ENCODE measurements at regions not wholly inside any gene's neighbourhood (a gene's known extent, or its start where the extent isn't known, plus 50 kb on each side); places are given as distances from the start of the nearest gene placed in this dataset.
"Not testable (repeated sequence)": the region's sequence is repeated elsewhere in the genome, so short reads cannot be mapped to it uniquely, and the experiment has no call there.

DNA sequence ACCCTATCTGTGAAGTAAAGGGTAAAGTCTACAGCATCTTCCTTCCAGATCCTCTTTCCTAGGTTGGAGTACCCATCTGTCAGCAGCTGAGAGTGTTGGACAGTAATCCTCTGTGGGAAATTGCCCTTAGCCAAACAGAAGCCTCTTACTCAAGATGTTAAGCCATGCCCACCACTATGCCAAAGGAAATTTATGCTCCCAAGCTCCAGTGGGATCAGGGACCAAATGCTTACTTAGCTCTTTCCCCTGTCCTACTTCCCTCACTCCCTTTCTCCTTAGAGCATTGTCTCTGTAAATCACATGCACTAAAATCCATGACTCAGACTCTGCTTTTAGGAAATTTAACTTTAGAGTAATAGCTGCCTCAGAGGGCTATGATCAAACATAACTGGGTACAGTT lies 254.0 kb downstream of the BRINP2 start:
- no peak for DNase-seq (ENCODE audit: low read depth)
- no peak for TF ChIP-seq POLR2A (IDR thresholded peaks at IDR 0.05; ENCODE audit: extremely low read depth, insufficient read length)
- TF ChIP-seq MYC (IDR thresholded peaks at IDR 0.05; ENCODE audit: low read depth, low read length), result no peak
- TF ChIP-seq, protein P1, sequence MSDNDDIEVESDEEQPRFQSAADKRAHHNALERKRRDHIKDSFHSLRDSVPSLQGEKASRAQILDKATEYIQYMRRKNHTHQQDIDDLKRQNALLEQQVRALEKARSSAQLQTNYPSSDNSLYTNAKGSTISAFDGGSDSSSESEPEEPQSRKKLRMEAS (IDR thresholded peaks at IDR 0.05; ENCODE audit: low read depth, low read length), result no peak
- TF ChIP-seq, protein P2, sequence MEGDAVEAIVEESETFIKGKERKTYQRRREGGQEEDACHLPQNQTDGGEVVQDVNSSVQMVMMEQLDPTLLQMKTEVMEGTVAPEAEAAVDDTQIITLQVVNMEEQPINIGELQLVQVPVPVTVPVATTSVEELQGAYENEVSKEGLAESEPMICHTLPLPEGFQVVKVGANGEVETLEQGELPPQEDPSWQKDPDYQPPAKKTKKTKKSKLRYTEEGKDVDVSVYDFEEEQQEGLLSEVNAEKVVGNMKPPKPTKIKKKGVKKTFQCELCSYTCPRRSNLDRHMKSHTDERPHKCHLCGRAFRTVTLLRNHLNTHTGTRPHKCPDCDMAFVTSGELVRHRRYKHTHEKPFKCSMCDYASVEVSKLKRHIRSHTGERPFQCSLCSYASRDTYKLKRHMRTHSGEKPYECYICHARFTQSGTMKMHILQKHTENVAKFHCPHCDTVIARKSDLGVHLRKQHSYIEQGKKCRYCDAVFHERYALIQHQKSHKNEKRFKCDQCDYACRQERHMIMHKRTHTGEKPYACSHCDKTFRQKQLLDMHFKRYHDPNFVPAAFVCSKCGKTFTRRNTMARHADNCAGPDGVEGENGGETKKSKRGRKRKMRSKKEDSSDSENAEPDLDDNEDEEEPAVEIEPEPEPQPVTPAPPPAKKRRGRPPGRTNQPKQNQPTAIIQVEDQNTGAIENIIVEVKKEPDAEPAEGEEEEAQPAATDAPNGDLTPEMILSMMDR (IDR thresholded peaks at IDR 0.05; ENCODE audit: low read depth, low read length), result no peak
- H3K4me3 ChIP-seq (ENCODE audit: low read depth, low read length), result no peak overlapping the region

DNA sequence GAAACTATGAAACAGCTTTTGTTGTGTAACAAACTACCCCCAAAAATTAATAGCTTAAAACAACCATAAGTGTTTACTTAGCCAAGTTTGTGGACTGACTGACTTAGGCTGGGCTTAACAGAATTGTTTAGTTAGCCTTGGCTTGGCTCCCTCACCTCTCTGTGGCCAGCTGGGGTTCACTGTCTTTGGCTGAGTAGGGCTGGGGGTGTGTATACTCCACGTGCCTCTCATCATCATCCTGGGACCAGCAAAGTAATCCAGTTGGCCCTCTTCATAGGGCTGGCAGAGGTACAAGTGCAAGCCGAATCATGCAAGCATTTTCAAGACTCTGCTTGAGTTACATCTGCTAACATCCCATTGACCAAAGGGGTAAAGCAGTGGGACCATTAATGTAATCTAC lies 252.3 kb downstream of the BRINP2 start:
- TF ChIP-seq, protein P2 (IDR thresholded peaks at IDR 0.05; ENCODE audit: low read depth, low read length), result no peak
- TF ChIP-seq, protein P1 (IDR thresholded peaks at IDR 0.05; ENCODE audit: low read depth, low read length), result no peak
- TF ChIP-seq MYC (IDR thresholded peaks at IDR 0.05; ENCODE audit: low read depth, low read length) (no peak), POLR2A (IDR thresholded peaks at IDR 0.05; ENCODE audit: extremely low read depth, insufficient read length) (no peak)
- no peak for DNase-seq (ENCODE audit: low read depth)
- H3K4me3 ChIP-seq (ENCODE audit: low read depth, low read length), result no peak overlapping the region

DNA sequence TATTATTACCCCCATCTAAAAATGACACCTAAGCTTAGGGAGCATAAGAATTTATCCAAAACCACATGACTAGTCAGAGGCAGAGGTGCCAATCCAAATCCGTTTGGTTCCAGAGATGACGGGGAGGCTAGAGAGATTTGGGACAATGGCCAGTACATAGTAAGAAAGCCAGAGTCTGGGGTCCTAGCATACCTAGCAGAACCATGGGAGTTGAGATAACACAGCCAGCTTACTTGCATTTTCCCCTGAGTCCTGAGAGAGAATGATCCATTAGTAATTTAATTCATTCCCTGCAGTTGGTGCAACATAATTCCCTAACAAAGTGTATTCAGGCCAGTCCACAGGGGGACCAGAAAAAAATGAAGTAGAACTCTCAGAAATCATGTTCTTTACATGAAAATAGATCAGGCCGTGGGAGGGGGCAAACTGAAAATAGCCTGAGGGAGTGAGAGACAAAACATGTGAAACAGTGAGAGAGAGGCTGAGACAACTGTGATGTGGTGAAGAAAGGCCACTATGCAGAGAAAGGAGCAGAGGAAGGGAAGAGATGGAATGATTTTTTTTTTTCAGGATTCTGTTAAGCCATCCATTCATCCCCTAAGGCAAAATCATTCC lies 243.3 kb downstream of the BRINP2 start:
- TF ChIP-seq MYC (IDR thresholded peaks at IDR 0.05; ENCODE audit: low read depth, low read length), result no peak
- TF ChIP-seq, protein P2 (IDR thresholded peaks at IDR 0.05; ENCODE audit: low read depth, low read length), result no peak
- no peak for TF ChIP-seq POLR2A (IDR thresholded peaks at IDR 0.05; ENCODE audit: extremely low read depth, insufficient read length)
- TF ChIP-seq, protein P1 (IDR thresholded peaks at IDR 0.05; ENCODE audit: low read depth, low read length), result no peak
- no peak for DNase-seq (ENCODE audit: low read depth)
- H3K4me3 ChIP-seq (ENCODE audit: low read depth, low read length), result no peak overlapping the region

DNA sequence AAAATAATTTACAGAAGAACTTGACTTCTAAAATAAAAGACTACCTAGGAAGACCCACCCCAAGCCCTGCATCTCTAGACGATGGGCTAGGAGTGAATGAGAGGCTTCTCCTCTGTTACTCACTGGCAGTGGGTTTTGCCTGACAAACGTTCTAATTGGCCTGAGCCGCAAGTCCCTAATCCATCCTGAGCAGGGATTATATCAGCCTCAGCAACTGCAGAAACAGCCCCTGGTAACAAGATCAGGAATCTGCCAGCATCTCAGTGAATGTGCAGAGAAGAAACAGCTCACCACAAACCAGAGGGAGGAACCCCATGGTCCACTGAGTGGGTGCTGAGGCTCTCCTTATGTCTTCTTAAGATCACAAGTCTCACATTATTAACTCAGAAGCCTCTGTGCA lies 240.6 kb downstream of the BRINP2 start:
- TF ChIP-seq, protein P2 (IDR thresholded peaks at IDR 0.05; ENCODE audit: low read depth, low read length), result no peak
- TF ChIP-seq POLR2A (IDR thresholded peaks at IDR 0.05; ENCODE audit: extremely low read depth, insufficient read length) (no peak), MYC (IDR thresholded peaks at IDR 0.05; ENCODE audit: low read depth, low read length) (no peak)
- TF ChIP-seq, protein P1 (IDR thresholded peaks at IDR 0.05; ENCODE audit: low read depth, low read length), result no peak
- no peak overlapping the region for H3K4me3 ChIP-seq (ENCODE audit: low read depth, low read length)
- DNase-seq (ENCODE audit: low read depth), result no peak

DNA sequence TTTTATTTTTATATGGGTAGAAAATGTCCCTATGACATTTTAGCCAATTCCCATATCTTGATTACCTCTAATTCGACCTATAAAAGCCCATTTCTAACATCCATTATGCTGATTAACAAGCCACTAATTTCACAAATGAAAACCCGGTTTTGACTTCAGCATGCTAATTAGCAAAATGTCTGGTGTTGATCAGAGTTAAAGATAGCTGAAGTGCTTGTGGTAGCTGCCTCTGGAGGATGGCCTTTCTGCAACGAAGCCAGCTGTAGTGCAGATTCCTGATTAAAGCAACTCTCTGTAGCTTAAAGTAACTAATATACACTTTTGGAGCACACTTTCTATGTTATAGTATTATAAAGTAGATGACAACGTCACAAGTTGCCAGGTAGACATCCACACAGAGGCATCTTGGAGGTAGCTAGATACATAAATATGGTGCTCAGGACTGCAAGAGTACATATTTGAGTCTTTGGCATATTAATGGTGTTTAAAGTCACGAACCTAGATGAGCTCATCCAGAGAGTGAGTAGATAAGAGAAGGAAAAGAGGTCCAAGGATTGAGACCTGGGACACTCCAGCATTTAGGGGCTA lies 239.5 kb downstream of the BRINP2 start:
- DNase-seq (ENCODE audit: low read depth), result no peak
- TF ChIP-seq, protein P2 (IDR thresholded peaks at IDR 0.05; ENCODE audit: low read depth, low read length), result no peak
- TF ChIP-seq POLR2A (IDR thresholded peaks at IDR 0.05; ENCODE audit: extremely low read depth, insufficient read length) (no peak), MYC (IDR thresholded peaks at IDR 0.05; ENCODE audit: low read depth, low read length) (no peak)
- TF ChIP-seq, protein P1 (IDR thresholded peaks at IDR 0.05; ENCODE audit: low read depth, low read length), result no peak
- H3K4me3 ChIP-seq (ENCODE audit: low read depth, low read length), result no peak overlapping the region

DNA sequence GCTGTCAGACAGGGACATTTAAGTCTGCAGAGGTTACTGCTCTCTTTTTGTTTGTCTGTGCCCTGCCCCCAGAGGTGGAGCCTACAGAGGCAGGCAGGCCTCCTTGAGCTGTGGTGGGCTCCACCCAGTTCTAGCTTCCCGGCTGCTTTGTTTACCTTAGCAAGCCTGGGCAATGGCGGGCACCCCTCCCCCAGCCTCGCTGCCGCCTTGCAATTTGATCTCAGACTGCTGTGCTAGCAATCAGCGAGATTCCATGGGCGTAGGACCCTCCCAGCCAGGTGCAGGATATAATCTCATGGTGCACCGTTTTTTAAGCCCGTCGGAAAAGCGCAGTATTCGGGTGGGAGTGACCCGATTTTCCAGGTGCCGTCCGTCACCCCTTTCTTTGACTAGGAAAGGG lies 235.6 kb downstream of the BRINP2 start:
- not testable (repeated sequence) for H3K4me3 ChIP-seq (ENCODE audit: low read depth, low read length); DNase-seq (ENCODE audit: low read depth)
